ENCODE measurements at regions not wholly inside any gene's neighbourhood (a gene's known extent, or its start where the extent isn't known, plus 50 kb on each side); places are given as distances from the start of the nearest gene placed in this dataset.

DNA sequence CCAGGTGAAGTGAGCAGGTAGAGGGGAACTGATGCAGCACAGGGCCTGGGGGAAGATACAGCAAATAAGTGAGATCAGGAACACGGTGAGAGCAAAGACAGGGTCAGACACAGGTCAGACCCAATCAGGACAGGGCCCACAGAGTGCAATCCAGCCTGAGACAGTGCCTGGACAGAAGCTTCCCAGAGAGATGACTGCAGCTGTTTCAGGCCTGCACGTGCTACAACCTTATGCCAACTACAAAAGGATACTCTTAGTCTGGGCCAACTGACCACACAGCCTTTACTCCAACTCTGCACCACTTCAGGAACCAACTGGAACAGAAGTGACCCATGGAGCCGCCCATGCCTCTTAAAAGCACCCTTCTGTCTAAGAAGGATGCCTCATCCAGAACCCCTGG lies 228.0 kb downstream of the TOMM20 start:
- peaks cover 3% of the 10 kb centered on the region for H3K4me1 ChIP-seq (ENCODE audit: control insufficient read depth, low read depth, low read length)
- no peaks in the 10 kb centered on the region for H3K27me3 ChIP-seq (ENCODE audit: control insufficient read depth, insufficient read depth, low read length)
- H3K36me3 ChIP-seq (ENCODE audit: control insufficient read depth, low read depth, low read length): no peaks in the 10 kb centered on the region
- H3K9me3 ChIP-seq (ENCODE audit: control insufficient read depth, low read depth, low read length): no peaks in the 10 kb centered on the region
- H3K4me3 ChIP-seq (ENCODE audit: low read length): no peak overlapping the region
- no peak overlapping the region for H3K27ac ChIP-seq (ENCODE audit: low read length)
- no peak overlapping the region for H3K9ac ChIP-seq (ENCODE audit: low read length)

DNA sequence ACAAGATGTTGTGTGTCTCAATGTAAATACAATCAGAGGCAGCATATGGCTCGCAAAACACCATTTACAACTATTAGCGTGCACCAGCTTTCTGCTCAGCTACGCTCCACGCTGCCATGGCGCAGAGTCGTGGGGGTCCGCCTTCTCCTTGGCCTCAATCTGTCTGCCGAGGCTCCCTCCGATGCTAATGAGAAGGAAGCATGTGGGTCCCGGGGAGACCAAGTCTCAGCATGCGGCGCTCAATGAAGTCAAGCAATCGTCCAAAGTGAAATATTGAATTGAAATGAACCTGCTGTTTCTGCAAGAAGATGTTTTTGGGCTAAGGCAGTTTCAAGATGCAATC lies 228.9 kb downstream of the TOMM20 start:
- no peak overlapping the region for H3K4me3 ChIP-seq (ENCODE audit: low read length)
- no peak overlapping the region for H3K9ac ChIP-seq (ENCODE audit: low read length)
- no peaks in the 10 kb centered on the region for H3K27me3 ChIP-seq (ENCODE audit: control insufficient read depth, insufficient read depth, low read length)
- H3K9me3 ChIP-seq (ENCODE audit: control insufficient read depth, low read depth, low read length): no peaks in the 10 kb centered on the region
- H3K4me1 ChIP-seq (ENCODE audit: control insufficient read depth, low read depth, low read length): peaks cover 3% of the 10 kb centered on the region
- H3K36me3 ChIP-seq (ENCODE audit: control insufficient read depth, low read depth, low read length): no peaks in the 10 kb centered on the region
- H3K27ac ChIP-seq (ENCODE audit: low read length): no peak overlapping the region

DNA sequence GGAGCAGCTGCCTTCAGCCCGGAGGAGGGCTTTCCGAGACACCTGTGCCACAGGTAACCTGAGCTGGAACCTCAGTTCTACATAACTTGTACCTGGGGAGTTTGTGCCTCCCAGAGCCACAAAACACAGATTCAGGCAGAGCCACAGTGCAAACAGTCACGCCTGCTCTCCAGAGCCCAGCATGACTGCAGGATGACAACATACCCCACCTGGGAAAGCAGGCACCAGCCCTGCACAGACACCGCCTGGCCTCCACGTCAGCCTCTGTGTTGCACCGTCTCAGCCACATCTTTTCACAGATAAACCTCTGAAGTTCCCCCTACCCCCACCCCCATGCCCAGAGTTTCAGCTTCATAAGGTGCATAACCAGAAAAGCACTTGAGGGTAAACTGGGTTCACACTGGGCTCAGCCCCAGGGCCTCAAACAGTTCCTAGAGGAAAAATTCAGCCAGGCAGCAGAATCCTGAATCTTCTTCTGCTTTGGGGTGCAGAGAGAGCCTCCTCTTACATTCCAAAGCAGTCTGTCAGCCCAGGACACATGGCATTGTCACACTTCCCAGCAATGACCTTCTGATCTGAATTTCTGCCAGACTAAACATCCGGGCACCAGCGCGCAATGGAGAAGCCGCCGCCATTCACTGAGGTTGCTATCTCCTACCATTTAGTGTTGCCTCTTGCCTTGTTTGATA lies 229.5 kb downstream of the TOMM20 start:
- Histone ChIP-seq H3K9me3 (ENCODE audit: control insufficient read depth, low read depth, low read length) (no peaks in the 10 kb centered on the region), H3K27me3 (ENCODE audit: control insufficient read depth, insufficient read depth, low read length) (no peaks in the 10 kb centered on the region), H3K4me1 (ENCODE audit: control insufficient read depth, low read depth, low read length) (peaks cover 3% of the 10 kb centered on the region), H3K27ac (ENCODE audit: low read length) (no peak overlapping the region), H3K9ac (ENCODE audit: low read length) (no peak overlapping the region), H3K4me3 (ENCODE audit: low read length) (no peak overlapping the region), H3K36me3 (ENCODE audit: control insufficient read depth, low read depth, low read length) (no peaks in the 10 kb centered on the region)

GRCh38 chr1:234898455-234899033 lies 230.1 kb downstream of the TOMM20 start:
- Histone ChIP-seq H3K36me3 (ENCODE audit: control insufficient read depth, low read depth, low read length) (no peaks in the 10 kb centered on the region), H3K4me3 (ENCODE audit: low read length) (no peak overlapping the region), H3K9me3 (ENCODE audit: control insufficient read depth, low read depth, low read length) (no peaks in the 10 kb centered on the region), H3K4me1 (ENCODE audit: control insufficient read depth, low read depth, low read length) (peaks cover 3% of the 10 kb centered on the region), H3K27ac (ENCODE audit: low read length) (no peak overlapping the region), H3K9ac (ENCODE audit: low read length) (no peak overlapping the region), H3K27me3 (ENCODE audit: control insufficient read depth, insufficient read depth, low read length) (no peaks in the 10 kb centered on the region)

GRCh38 chr1:234897754-234898454 lies 230.7 kb downstream of the TOMM20 start:
- Histone ChIP-seq H3K9ac (ENCODE audit: low read length) (no peak overlapping the region), H3K4me3 (ENCODE audit: low read length) (no peak overlapping the region), H3K9me3 (ENCODE audit: control insufficient read depth, low read depth, low read length) (no peaks in the 10 kb centered on the region), H3K27ac (ENCODE audit: low read length) (no peak overlapping the region), H3K4me1 (ENCODE audit: control insufficient read depth, low read depth, low read length) (peaks cover 3% of the 10 kb centered on the region), H3K36me3 (ENCODE audit: control insufficient read depth, low read depth, low read length) (no peaks in the 10 kb centered on the region), H3K27me3 (ENCODE audit: control insufficient read depth, insufficient read depth, low read length) (no peaks in the 10 kb centered on the region)

GRCh38 chr1:234897390-234897749 lies 231.3 kb downstream of the TOMM20 start:
- no peaks in the 10 kb centered on the region for H3K27me3 ChIP-seq (ENCODE audit: control insufficient read depth, insufficient read depth, low read length)
- H3K36me3 ChIP-seq (ENCODE audit: control insufficient read depth, low read depth, low read length): no peaks in the 10 kb centered on the region
- no peak overlapping the region for H3K9ac ChIP-seq (ENCODE audit: low read length)
- no peak overlapping the region for H3K4me3 ChIP-seq (ENCODE audit: low read length)
- no peak overlapping the region for H3K27ac ChIP-seq (ENCODE audit: low read length)
- H3K9me3 ChIP-seq (ENCODE audit: control insufficient read depth, low read depth, low read length): no peaks in the 10 kb centered on the region
- H3K4me1 ChIP-seq (ENCODE audit: control insufficient read depth, low read depth, low read length): peaks cover 3% of the 10 kb centered on the region

- Histone ChIP-seq H3K9me3 (ENCODE audit: control insufficient read depth, low read depth, low read length) (no peaks in the 10 kb centered on the region), H3K27me3 (ENCODE audit: control insufficient read depth, insufficient read depth, low read length) (no peaks in the 10 kb centered on the region), H3K27ac (ENCODE audit: low read length) (no peak overlapping the region), H3K36me3 (ENCODE audit: control insufficient read depth, low read depth, low read length) (no peaks in the 10 kb centered on the region), H3K9ac (ENCODE audit: low read length) (no peak overlapping the region), H3K4me1 (ENCODE audit: control insufficient read depth, low read depth, low read length) (peaks cover 3% of the 10 kb centered on the region), H3K4me3 (ENCODE audit: low read length) (no peak overlapping the region)
Observed at GRCh38 chr1:234896477-234897389, 231.9 kb downstream of the TOMM20 start.

GRCh38 chr1:234893725-234894630 lies 234.7 kb downstream of the TOMM20 start:
- no peak overlapping the region for H3K4me3 ChIP-seq (ENCODE audit: low read length)
- H3K4me1 ChIP-seq (ENCODE audit: control insufficient read depth, low read depth, low read length): no peaks in the 10 kb centered on the region
- no peak overlapping the region for H3K27ac ChIP-seq (ENCODE audit: low read length)
- no peaks in the 10 kb centered on the region for H3K36me3 ChIP-seq (ENCODE audit: control insufficient read depth, low read depth, low read length)
- H3K27me3 ChIP-seq (ENCODE audit: control insufficient read depth, insufficient read depth, low read length): no peaks in the 10 kb centered on the region
- no peaks in the 10 kb centered on the region for H3K9me3 ChIP-seq (ENCODE audit: control insufficient read depth, low read depth, low read length)
- no peak overlapping the region for H3K9ac ChIP-seq (ENCODE audit: low read length)

DNA sequence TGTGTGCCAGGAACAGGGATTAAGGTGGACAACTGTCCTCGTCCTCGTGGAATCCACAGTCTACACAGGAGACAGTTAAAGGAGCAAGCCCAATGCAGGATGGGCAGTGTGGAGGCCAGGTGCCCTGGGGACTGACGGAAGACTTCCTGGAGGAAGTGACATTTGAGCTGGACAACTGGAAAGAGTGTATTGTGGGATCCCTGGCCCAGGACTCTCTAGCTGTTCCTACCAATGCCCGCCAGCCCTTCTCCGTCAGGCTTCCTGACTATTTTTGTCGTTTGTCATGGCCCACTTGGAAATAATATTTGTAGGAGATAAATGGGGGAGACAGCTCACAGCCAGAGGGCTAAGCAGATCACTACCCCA lies 235.3 kb downstream of the TOMM20 start:
- H3K9ac ChIP-seq (ENCODE audit: low read length): no peak overlapping the region
- H3K27ac ChIP-seq (ENCODE audit: low read length): no peak overlapping the region
- no peaks in the 10 kb centered on the region for H3K27me3 ChIP-seq (ENCODE audit: control insufficient read depth, insufficient read depth, low read length)

DNA sequence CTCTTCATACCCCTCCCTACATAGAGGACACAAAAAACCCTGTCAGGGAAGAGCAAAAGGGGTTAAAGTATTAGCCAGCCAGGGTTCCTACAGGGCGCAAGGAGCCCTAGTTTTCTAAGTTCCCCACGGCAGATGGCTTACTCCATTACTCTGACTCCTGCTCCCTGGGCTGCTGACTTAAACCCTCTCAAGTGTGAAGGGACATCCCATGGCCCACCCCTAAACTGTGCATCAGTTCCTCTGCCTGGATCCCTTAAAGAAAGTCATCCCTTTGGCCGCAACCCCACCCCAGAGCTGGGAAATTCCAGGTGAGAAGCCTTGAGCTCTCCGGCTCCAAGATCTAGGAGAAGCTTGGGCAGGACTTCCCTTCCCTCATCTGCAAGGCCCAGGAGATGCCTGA lies 236.0 kb downstream of the TOMM20 start:
- H3K4me3 ChIP-seq (ENCODE audit: low read length): no peak overlapping the region
- no peaks in the 10 kb centered on the region for H3K36me3 ChIP-seq (ENCODE audit: control insufficient read depth, low read depth, low read length)
- H3K9ac ChIP-seq (ENCODE audit: low read length): no peak overlapping the region
- no peak overlapping the region for H3K27ac ChIP-seq (ENCODE audit: low read length)
- H3K4me1 ChIP-seq (ENCODE audit: control insufficient read depth, low read depth, low read length): no peaks in the 10 kb centered on the region
- no peaks in the 10 kb centered on the region for H3K9me3 ChIP-seq (ENCODE audit: control insufficient read depth, low read depth, low read length)
- no peaks in the 10 kb centered on the region for H3K27me3 ChIP-seq (ENCODE audit: control insufficient read depth, insufficient read depth, low read length)

More for the DNA sequence above, 235.3 kb downstream of the TOMM20 start:
- Histone ChIP-seq H3K4me1 (ENCODE audit: control insufficient read depth, low read depth, low read length) (no peaks in the 10 kb centered on the region), H3K4me3 (ENCODE audit: low read length) (no peak overlapping the region), H3K36me3 (ENCODE audit: control insufficient read depth, low read depth, low read length) (no peaks in the 10 kb centered on the region), H3K9me3 (ENCODE audit: control insufficient read depth, low read depth, low read length) (no peaks in the 10 kb centered on the region)

DNA sequence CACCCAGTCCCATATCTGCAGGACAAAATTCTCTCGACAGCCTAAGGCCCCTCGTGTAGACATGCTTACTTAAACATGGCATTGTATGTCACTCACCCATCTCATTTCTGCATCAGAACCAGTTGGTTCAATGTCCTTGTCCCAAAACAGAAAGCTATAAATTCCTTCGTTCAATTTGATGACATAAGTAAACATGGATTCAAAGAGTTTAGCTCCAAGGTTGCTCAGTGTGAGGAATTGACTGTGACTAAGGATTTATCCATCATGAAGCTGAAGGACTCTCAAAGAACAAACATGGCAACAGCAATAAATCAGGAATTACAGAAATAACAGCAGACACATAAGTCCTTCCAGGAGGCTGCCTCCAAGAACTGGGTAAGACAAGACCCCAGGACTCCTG lies 237.2 kb downstream of the TOMM20 start:
- Histone ChIP-seq H3K9me3 (ENCODE audit: control insufficient read depth, low read depth, low read length) (no peaks in the 10 kb centered on the region), H3K9ac (ENCODE audit: low read length) (no peak overlapping the region), H3K27me3 (ENCODE audit: control insufficient read depth, insufficient read depth, low read length) (no peaks in the 10 kb centered on the region), H3K4me3 (ENCODE audit: low read length) (no peak overlapping the region), H3K36me3 (ENCODE audit: control insufficient read depth, low read depth, low read length) (no peaks in the 10 kb centered on the region), H3K27ac (ENCODE audit: low read length) (no peak overlapping the region), H3K4me1 (ENCODE audit: control insufficient read depth, low read depth, low read length) (no peaks in the 10 kb centered on the region)

All from iPS-18a (cell line).